Kidney capillary endothelial cell (primary cell): ENCODE measurements at regions not wholly inside any gene's neighbourhood (a gene's known extent, or its start where the extent isn't known, plus 50 kb on each side); places are given as distances from the start of the nearest gene placed in this dataset.

Experiments used
- DNase-seq: peaks from one replicate; pipeline ENCODE4 v3.0.0-alpha.2; 2018; ENCODE audit warnings: low spot score

DNA sequence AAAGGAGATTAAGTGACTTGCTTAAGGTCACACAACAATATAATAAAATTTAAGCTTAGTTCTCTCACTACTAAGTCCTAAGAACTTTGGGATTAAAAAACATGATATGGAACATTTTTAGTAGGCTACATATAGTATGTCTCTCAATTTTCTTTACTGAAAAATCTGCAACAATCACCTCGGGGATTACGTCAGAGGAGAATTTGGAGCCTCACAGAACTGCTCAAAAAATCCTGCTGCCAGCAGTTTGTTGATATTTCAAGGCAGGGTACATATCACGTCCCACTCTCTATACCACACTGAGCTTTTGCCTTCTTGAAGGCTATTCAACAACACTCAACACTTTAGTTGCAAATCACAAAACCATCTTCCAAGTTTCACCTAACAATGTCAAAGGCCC lies 561.6 kb upstream of the BTBD3 start:
- no peak for DNase-seq

DNA sequence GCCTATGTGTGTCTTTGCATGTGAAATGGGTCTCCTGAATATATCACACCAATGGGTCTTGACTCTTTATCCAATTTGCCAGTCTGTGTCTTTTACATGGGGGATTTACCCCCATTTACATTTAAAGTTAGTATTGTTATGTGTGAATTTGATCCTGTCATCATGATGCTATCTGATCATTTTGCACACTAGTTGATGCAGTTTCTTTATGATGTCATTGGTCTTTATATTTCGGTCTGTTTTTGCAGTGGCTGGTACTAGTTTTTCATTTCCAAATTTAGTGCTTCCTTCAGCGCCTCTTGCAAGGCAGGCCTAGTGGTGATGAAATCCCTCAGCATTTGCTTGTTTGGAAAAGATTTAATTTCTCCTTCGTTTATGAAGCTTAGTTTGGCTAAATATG lies 555.2 kb upstream of the BTBD3 start:
- no peak for DNase-seq

DNA sequence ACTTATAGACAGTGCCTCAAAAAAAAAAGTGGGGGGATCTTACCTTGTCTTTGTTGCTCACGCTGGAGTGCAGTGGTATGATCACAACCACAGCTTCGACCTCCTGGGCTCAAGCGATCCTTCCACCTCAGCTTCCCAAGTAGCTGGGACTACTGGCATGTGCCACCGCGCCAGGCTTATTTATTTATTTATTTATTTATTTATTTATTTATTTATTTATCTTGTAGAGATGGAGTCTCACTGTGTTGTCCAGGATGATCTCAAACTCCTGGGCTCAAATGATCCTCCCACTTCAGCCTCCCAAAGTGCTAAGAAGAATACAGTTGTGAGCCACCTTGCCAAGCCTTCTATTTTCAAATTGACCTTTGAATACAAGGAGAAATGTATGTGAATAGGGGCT lies 553.0 kb upstream of the BTBD3 start:
- no peak for DNase-seq

- DNase-seq: no peak
Measured at GRCh38 chr20:11366660-11367059, 551.0 kb upstream of the BTBD3 start.

GRCh38 chr20:11368499-11368898 lies 549.2 kb upstream of the BTBD3 start:
- DNase-seq: no peak

- no peak for DNase-seq
Measured at GRCh38 chr20:11368965-11369711, 548.6 kb upstream of the BTBD3 start.

GRCh38 chr20:11371831-11372230 lies 545.9 kb upstream of the BTBD3 start:
- no peak for DNase-seq

- no peak for DNase-seq
Measured at GRCh38 chr20:11372876-11373790, 544.6 kb upstream of the BTBD3 start.

GRCh38 chr20:11375335-11375734 lies 542.4 kb upstream of the BTBD3 start:
- DNase-seq: no peak

DNA sequence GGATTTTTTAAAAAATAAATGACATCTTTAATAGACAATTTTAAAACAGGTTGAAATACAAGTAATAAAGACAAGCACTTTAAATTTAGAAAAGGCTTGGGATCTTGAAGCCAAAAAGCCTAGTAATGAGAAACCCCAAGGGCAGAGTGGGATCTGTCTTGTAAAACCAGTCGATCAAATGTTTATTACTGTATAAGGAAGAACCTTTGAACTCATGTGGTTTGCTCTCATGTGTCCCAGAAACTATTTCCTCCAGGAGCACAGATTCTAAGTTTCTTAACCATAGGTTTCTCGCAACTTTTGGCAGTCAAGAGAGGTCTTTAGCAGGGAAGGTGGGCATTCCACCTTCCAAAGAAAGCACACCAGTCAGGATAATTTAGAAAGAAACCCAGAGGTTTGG lies 541.7 kb upstream of the BTBD3 start:
- no peak for DNase-seq

GRCh38 chr20:11376420-11376819 lies 541.3 kb upstream of the BTBD3 start:
- no peak for DNase-seq

DNA sequence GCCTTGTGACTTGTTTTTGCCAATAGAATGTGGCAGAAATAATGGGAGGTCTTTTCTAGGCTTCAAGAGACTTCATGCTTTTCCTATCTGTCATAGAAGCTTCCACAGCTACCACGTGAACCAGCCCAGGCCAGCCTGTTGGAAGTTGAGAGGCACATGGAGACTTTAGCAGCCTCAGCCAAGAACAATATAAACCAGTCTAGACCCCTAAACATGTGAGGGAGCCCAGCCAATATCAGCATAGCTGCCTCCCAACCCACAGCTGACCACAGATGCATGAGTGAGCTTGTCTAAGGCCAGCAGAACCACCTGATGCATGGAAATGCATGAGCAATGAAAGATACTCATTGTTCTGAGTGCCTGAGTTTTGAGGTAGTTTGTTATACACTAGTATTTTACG lies 540.7 kb upstream of the BTBD3 start:
- DNase-seq: no peak

DNA sequence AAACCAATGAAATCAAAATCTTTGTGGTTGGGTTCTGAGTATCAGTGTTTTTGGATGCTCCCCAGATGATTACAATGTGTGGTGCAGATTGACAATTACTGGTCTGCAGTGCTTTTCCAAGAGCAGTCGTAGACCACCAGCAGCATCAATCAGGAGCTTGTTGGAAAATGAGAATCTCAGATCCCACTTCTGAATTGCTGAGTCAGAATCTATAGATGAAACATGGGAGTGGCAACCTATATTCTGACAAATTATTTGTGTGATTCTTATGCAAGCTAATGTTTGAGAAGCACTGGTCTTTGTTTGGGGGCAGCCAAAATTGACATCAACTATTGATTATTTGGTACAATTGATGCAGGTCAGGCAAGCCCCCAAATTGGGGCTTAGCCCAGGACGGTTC lies 539.9 kb upstream of the BTBD3 start:
- DNase-seq: no peak

DNA sequence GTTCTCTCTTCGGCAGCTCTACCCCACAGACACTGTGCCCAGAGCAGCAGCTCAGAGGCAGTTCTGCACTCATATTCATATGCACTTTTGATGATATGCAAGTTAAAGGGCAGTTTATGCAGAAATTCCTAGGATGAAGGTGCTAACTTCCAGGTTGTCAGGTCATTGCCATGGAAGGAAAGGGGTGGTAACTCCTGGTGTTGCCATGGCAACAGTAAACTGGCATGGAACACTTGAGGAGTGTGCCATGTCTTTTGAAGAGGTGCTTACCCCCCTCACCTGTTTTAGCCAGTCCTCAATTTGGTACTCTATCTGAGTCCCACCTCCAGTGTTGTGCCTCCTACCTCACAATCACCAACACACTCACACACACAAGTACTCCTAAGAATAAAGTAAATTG lies 539.4 kb upstream of the BTBD3 start:
- no peak for DNase-seq

- no peak for DNase-seq
Measured at GRCh38 chr20:11379257-11380011, 538.3 kb upstream of the BTBD3 start.

GRCh38 chr20:11380283-11380682 lies 537.4 kb upstream of the BTBD3 start:
- no peak for DNase-seq

GRCh38 chr20:11387189-11387754 lies 530.4 kb upstream of the BTBD3 start:
- DNase-seq: peak; percentile 1

DNA sequence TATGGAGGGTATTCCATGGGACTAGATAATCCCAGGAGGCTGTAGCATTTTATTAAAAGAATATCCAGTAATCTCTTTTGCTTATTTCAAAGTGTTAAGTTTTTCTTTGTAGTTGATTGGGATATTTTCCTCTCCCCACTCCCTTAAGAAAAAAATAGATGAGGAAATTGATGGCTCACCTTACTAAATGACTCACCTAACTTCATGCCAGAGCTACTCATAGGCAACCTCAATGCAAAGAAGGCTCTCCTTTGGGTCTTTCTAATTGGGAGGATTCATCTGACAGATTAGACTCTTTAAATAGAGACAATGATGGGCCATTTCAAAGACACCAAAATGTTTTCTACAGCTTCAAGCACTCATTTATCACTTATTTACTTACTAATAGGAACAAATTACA lies 528.5 kb upstream of the BTBD3 start:
- no peak for DNase-seq

- DNase-seq: no peak
Measured at GRCh38 chr20:11391591-11391990, 526.1 kb upstream of the BTBD3 start.

- no peak for DNase-seq
Measured at GRCh38 chr20:11394145-11394833, 523.4 kb upstream of the BTBD3 start.

GRCh38 chr20:11395581-11395980 lies 522.1 kb upstream of the BTBD3 start:
- DNase-seq: no peak

GRCh38 chr20:11401988-11402387 lies 515.7 kb upstream of the BTBD3 start:
- no peak for DNase-seq
